Fibroblast of lung (primary cell): ENCODE measurements at regions not wholly inside any gene's neighbourhood (a gene's known extent, or its start where the extent isn't known, plus 50 kb on each side); places are given as distances from the start of the nearest gene placed in this dataset.

ENCODE experiments used
- DNase-seq, 2 donors: peaks; one replicate each; pipeline versions ENCODE4 v3.0.0 to v3.0.0-alpha.2; 2010; ENCODE audit warnings: low read depth in 2 of 2
- H2AFZ ChIP-seq: 2 replicates; pipeline ENCODE4 v1.5.1; 2012; ENCODE audit warnings: low read length, control low read depth, inconsistent platforms
- H3K27ac ChIP-seq: 2 replicates; pipeline ENCODE4 v1.5.1; 2011; ENCODE audit warnings: low read length, control low read depth; ENCODE audit not compliant: insufficient read depth
- H3K27me3 ChIP-seq: 2 replicates; pipeline ENCODE4 v1.5.1; 2011; ENCODE audit warnings: mild to moderate bottlenecking, low read length; ENCODE audit not compliant: control insufficient read depth, insufficient read depth
- H3K36me3 ChIP-seq: 2 replicates; pipeline ENCODE4 v1.5.1; 2011; ENCODE audit warnings: low read length; ENCODE audit not compliant: control insufficient read depth, insufficient read depth
- H3K4me1 ChIP-seq: 2 replicates; pipeline ENCODE4 v1.5.1; 2011; ENCODE audit warnings: low read length; ENCODE audit not compliant: control insufficient read depth, insufficient read depth; ENCODE audit errors: extremely low read depth
- H3K4me2 ChIP-seq: 2 replicates; pipeline ENCODE4 v1.5.1; 2011; ENCODE audit warnings: low read length, control low read depth; ENCODE audit not compliant: insufficient read depth; ENCODE audit errors: extremely low read depth
- H3K4me3 ChIP-seq, 4 experiments: fragments of 200-600 bp in 1 of 4; sonication (generic) in 1 of 4; replicated peaks in 1 of 4; 2 replicates each; pipeline ENCODE4 v1.5.1; 2011 to 2016; ENCODE audit warnings: low read length in 4 of 4, low read depth in 3 of 4, mild to moderate bottlenecking in 3 of 4, control low read depth in 2 of 4, inconsistent platforms in 1 of 4, mixed read lengths in 1 of 4; ENCODE audit not compliant: insufficient read depth in 1 of 4; ENCODE audit errors: control extremely low read depth in 1 of 4
- H3K79me2 ChIP-seq: 2 replicates; pipeline ENCODE4 v1.5.1; 2012; ENCODE audit warnings: mild to moderate bottlenecking, low read length, inconsistent platforms; ENCODE audit not compliant: control insufficient read depth, insufficient read depth
- H3K9ac ChIP-seq: 2 replicates; pipeline ENCODE4 v1.5.1; 2011; ENCODE audit warnings: mild to moderate bottlenecking, low read length, control low read depth; ENCODE audit not compliant: insufficient read depth
- H3K9me3 ChIP-seq: 2 replicates; pipeline ENCODE4 v1.5.1; 2012; ENCODE audit warnings: low read depth, low read length; ENCODE audit not compliant: control insufficient read depth, insufficient read depth
- H4K20me1 ChIP-seq: 2 replicates; pipeline ENCODE4 v1.5.1; 2011; ENCODE audit warnings: low read length; ENCODE audit not compliant: control insufficient read depth, insufficient read depth; ENCODE audit errors: extremely low read depth
- CTCF ChIP-seq, 2 donors: IDR thresholded peaks in 1 of 2; conservative IDR thresholded peaks in 1 of 2; 1 replicate in 1 of 2; 2 replicates in 1 of 2; pipeline ENCODE4 v1.5.1; 2011 to 2012; ENCODE audit warnings: low read length in 2 of 2, control low read depth in 1 of 2, inconsistent platforms in 1 of 2, low read depth in 1 of 2, mild to moderate bottlenecking in 1 of 2
- EZH2 ChIP-seq: IDR thresholded peaks from 2 replicates; pipeline ENCODE4 v1.5.1; 2012; ENCODE audit warnings: low read length, control low read depth, mild to moderate bottlenecking; ENCODE audit errors: missing control alignments

- TF ChIP-seq EZH2 (no peak), CTCF (conservative IDR thresholded peaks at IDR 0.05 in 1 of 2, IDR thresholded peaks at IDR 0.05 in 1 of 2; ENCODE audit: low read depth in 1 of 2, low read length in 2 of 2) (no peak)
- no peaks in the 10 kb centered on the region for H3K79me2 ChIP-seq
- no peak overlapping the region for H3K4me2 ChIP-seq
- no peak overlapping the region for H3K9ac ChIP-seq
- no peaks in the 10 kb centered on the region for H3K9me3 ChIP-seq
- H3K4me3 ChIP-seq, result no peak overlapping the region
- no peaks in the 10 kb centered on the region for H4K20me1 ChIP-seq
- no peaks in the 10 kb centered on the region for H3K4me1 ChIP-seq
- H3K27ac ChIP-seq, result no peak overlapping the region
- H3K27me3 ChIP-seq, result no peaks in the 10 kb centered on the region
- no peaks in the 10 kb centered on the region for H3K36me3 ChIP-seq
- no peak for DNase-seq
- H2AFZ ChIP-seq, result no peak overlapping the region
Measured at GRCh38 chr19:30212574-30212973, 159.6 kb upstream of the ZNF536 start.

GRCh38 chr19:30214651-30215051 is 157.5 kb upstream of the ZNF536 start:
- Histone ChIP-seq H4K20me1 (no peaks in the 10 kb centered on the region), H3K79me2 (no peaks in the 10 kb centered on the region), H3K4me2 (no peak overlapping the region), H3K4me1 (no peaks in the 10 kb centered on the region), H3K9me3 (no peaks in the 10 kb centered on the region), H3K36me3 (no peaks in the 10 kb centered on the region), H3K4me3 (no peak overlapping the region), H3K27ac (no peak overlapping the region), H3K27me3 (no peaks in the 10 kb centered on the region), H3K9ac (no peak overlapping the region), H2AFZ (no peak overlapping the region)
- DNase-seq, result no peak
- TF ChIP-seq EZH2 (no peak), CTCF (conservative IDR thresholded peaks at IDR 0.05 in 1 of 2, IDR thresholded peaks at IDR 0.05 in 1 of 2; ENCODE audit: low read depth in 1 of 2, low read length in 2 of 2) (no peak)

GRCh38 chr19:30215248-30215647 is 156.9 kb upstream of the ZNF536 start:
- TF ChIP-seq CTCF (conservative IDR thresholded peaks at IDR 0.05 in 1 of 2, IDR thresholded peaks at IDR 0.05 in 1 of 2; ENCODE audit: low read depth in 1 of 2, low read length in 2 of 2) (no peak), EZH2 (no peak)

More at GRCh38 chr19:30215248-30215647, 156.9 kb upstream of the ZNF536 start:
- Histone ChIP-seq H3K27ac (no peak overlapping the region), H3K9me3 (no peaks in the 10 kb centered on the region), H4K20me1 (no peaks in the 10 kb centered on the region), H3K9ac (no peak overlapping the region), H3K36me3 (no peaks in the 10 kb centered on the region), H3K4me2 (no peak overlapping the region), H3K79me2 (no peaks in the 10 kb centered on the region), H3K27me3 (no peaks in the 10 kb centered on the region), H2AFZ (no peak overlapping the region), H3K4me3 (no peak overlapping the region), H3K4me1 (no peaks in the 10 kb centered on the region)
- DNase-seq, result no peak
